ENCODE measurements at regions not wholly inside any gene's neighbourhood (a gene's known extent, or its start where the extent isn't known, plus 50 kb on each side); places are given as distances from the start of the nearest gene placed in this dataset.

- Histone ChIP-seq H3K27ac (ENCODE audit: insufficient read depth, low read depth, low read length) (no peak overlapping the region), H2AFZ (ENCODE audit: low read depth, low read length) (no peak overlapping the region), H4K20me1 (replicated peaks; ENCODE audit: control insufficient read depth, extremely low read depth, insufficient read depth, low read length) (no peaks in the 10 kb centered on the region), H3K4me2 (ENCODE audit: insufficient read depth, low read length) (no peak overlapping the region), H3K9ac (replicated peaks; ENCODE audit: extremely low read depth, insufficient read depth, low read length) (no peak overlapping the region), H3K4me3 (replicated peaks in 1 of 3; ENCODE audit: insufficient read depth in 1 of 3, low read depth in 1 of 3, low read length in 3 of 3) (no peak overlapping the region), H3K9me3 (replicated peaks; ENCODE audit: control insufficient read depth, insufficient read depth, low read length) (no peaks in the 10 kb centered on the region), H3K27me3 (ENCODE audit: control insufficient read depth in 2 of 2, insufficient read depth in 2 of 2, low read length in 2 of 2) (peaks cover 3 to 4% of the 10 kb centered on the region in 2 experiments), H3K4me1 (ENCODE audit: control insufficient read depth, extremely low read depth, insufficient read depth, low read length) (no peaks in the 10 kb centered on the region), H3K9me1 (replicated peaks; ENCODE audit: control insufficient read depth, extremely low read depth, insufficient read depth, low read length) (no peaks in the 10 kb centered on the region), H3K36me3 (ENCODE audit: control insufficient read depth in 2 of 2, extremely low read depth in 1 of 2, insufficient read depth in 2 of 2, low read length in 2 of 2) (no peaks in the 10 kb centered on the region), H3K79me2 (ENCODE audit: control insufficient read depth, insufficient read depth, low read length) (no peaks in the 10 kb centered on the region)
- FAIRE-seq (no peak), DNase-seq (ENCODE audit: low read depth, low spot score) (no peak)
- dilution Hi-C loops (cut with MboI; ENCODE audit: extremely low pct_ligation_motif_present, low sequenced_read_pairs) (no loop called here), intact Hi-C loops (cut with micrococcal nuclease) (no loop called here)
- TF ChIP-seq JUN (IDR thresholded peaks at IDR 0.05; ENCODE audit: borderline replicate concordance, insufficient read depth, insufficient read length, low read depth) (no peak), FOS (IDR thresholded peaks at IDR 0.05; ENCODE audit: borderline replicate concordance, insufficient read depth, low read length) (no peak), POLR2A (IDR thresholded peaks at IDR 0.05; ENCODE audit: low read depth, low read length) (no peak), GATA2 (IDR thresholded peaks at IDR 0.05; ENCODE audit: insufficient read depth, insufficient read length, low read depth, low read length) (no peak), POLR2AphosphoS5 (IDR thresholded peaks at IDR 0.05; ENCODE audit: insufficient read depth, low read depth, low read length) (no peak)
- TF ChIP-seq, protein P1, sequence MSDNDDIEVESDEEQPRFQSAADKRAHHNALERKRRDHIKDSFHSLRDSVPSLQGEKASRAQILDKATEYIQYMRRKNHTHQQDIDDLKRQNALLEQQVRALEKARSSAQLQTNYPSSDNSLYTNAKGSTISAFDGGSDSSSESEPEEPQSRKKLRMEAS (IDR thresholded peaks at IDR 0.05; ENCODE audit: insufficient read depth, insufficient read length) = no peak
- TF ChIP-seq, protein P2, sequence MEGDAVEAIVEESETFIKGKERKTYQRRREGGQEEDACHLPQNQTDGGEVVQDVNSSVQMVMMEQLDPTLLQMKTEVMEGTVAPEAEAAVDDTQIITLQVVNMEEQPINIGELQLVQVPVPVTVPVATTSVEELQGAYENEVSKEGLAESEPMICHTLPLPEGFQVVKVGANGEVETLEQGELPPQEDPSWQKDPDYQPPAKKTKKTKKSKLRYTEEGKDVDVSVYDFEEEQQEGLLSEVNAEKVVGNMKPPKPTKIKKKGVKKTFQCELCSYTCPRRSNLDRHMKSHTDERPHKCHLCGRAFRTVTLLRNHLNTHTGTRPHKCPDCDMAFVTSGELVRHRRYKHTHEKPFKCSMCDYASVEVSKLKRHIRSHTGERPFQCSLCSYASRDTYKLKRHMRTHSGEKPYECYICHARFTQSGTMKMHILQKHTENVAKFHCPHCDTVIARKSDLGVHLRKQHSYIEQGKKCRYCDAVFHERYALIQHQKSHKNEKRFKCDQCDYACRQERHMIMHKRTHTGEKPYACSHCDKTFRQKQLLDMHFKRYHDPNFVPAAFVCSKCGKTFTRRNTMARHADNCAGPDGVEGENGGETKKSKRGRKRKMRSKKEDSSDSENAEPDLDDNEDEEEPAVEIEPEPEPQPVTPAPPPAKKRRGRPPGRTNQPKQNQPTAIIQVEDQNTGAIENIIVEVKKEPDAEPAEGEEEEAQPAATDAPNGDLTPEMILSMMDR (IDR thresholded peaks at IDR 0.05; ENCODE audit: extremely low read depth in 1 of 2, insufficient read depth in 1 of 2, low read depth in 1 of 2, low read length in 2 of 2) = no peak
- ChIA-PET CTCF (no interaction called here), POLR2A (no interaction called here)
- no TSS peak for BruUV-seq (replicated peaks)
Measured at GRCh38 chr14:71270111-71270510, 362.9 kb downstream of the PCNX1 start.
